ENCODE measurements at regions not wholly inside any gene's neighbourhood (a gene's known extent, or its start where the extent isn't known, plus 50 kb on each side); places are given as distances from the start of the nearest gene placed in this dataset.

- DNase-seq (ENCODE audit: low read depth in 4 of 4, low spot score in 1 of 4): no peak
Measured at GRCh38 chr14:97180304-97181200, 383.4 kb downstream of the VRK1 start.

- DNase-seq (ENCODE audit: low read depth in 4 of 4, low spot score in 1 of 4): no peak
Measured at GRCh38 chr14:97185186-97185585, 388.0 kb downstream of the VRK1 start.

GRCh38 chr14:97187916-97188315, 390.7 kb downstream of the VRK1 start:
- no peak for DNase-seq (ENCODE audit: low read depth in 4 of 4, low spot score in 1 of 4)

- no peak for DNase-seq (ENCODE audit: low read depth in 4 of 4, low spot score in 1 of 4)
Measured at GRCh38 chr14:97196336-97196735, 399.2 kb downstream of the VRK1 start.

- no peak for DNase-seq (ENCODE audit: low read depth in 4 of 4, low spot score in 1 of 4)
Measured at GRCh38 chr14:97198813-97199212, 401.6 kb downstream of the VRK1 start.

GRCh38 chr14:97200245-97200644, 403.1 kb downstream of the VRK1 start:
- DNase-seq (ENCODE audit: low read depth in 4 of 4, low spot score in 1 of 4): no peak

- no peak for DNase-seq (ENCODE audit: low read depth in 4 of 4, low spot score in 1 of 4)
Measured at GRCh38 chr14:97206916-97207315, 409.7 kb downstream of the VRK1 start.

GRCh38 chr14:97210202-97210601, 413.0 kb downstream of the VRK1 start:
- DNase-seq (ENCODE audit: low read depth in 4 of 4, low spot score in 1 of 4): no peak

- no peak for DNase-seq (ENCODE audit: low read depth in 4 of 4, low spot score in 1 of 4)
Measured at GRCh38 chr14:97212399-97212798, 415.2 kb downstream of the VRK1 start.

- no peak for DNase-seq (ENCODE audit: low read depth in 4 of 4, low spot score in 1 of 4)
Measured at GRCh38 chr14:97213720-97214119, 416.5 kb downstream of the VRK1 start.

- no peak for DNase-seq (ENCODE audit: low read depth in 4 of 4, low spot score in 1 of 4)
Measured at GRCh38 chr14:97215263-97215969, 418.2 kb downstream of the VRK1 start.

- DNase-seq (ENCODE audit: low read depth in 4 of 4, low spot score in 1 of 4): no peak
Measured at GRCh38 chr14:97217111-97217885, 420.1 kb downstream of the VRK1 start.

GRCh38 chr14:97218274-97218673, 421.1 kb downstream of the VRK1 start:
- no peak for DNase-seq (ENCODE audit: low read depth in 4 of 4, low spot score in 1 of 4)

GRCh38 chr14:97218691-97219430, 421.7 kb downstream of the VRK1 start:
- DNase-seq (ENCODE audit: low read depth in 4 of 4, low spot score in 1 of 4): peak in 1 of 4 experiments; percentile 8

- DNase-seq (ENCODE audit: low read depth in 4 of 4, low spot score in 1 of 4): no peak
Measured at GRCh38 chr14:97219431-97220017, 422.3 kb downstream of the VRK1 start.

- DNase-seq (ENCODE audit: low read depth in 4 of 4, low spot score in 1 of 4): no peak
Measured at GRCh38 chr14:97221572-97222285, 424.5 kb downstream of the VRK1 start.

GRCh38 chr14:97224016-97224415, 426.8 kb downstream of the VRK1 start:
- no peak for DNase-seq (ENCODE audit: low read depth in 4 of 4, low spot score in 1 of 4)

GRCh38 chr14:97230051-97230450, 432.9 kb downstream of the VRK1 start:
- DNase-seq (ENCODE audit: low read depth in 4 of 4, low spot score in 1 of 4): no peak

- no peak for DNase-seq (ENCODE audit: low read depth in 4 of 4, low spot score in 1 of 4)
Measured at GRCh38 chr14:97233319-97233985, 436.3 kb downstream of the VRK1 start.
